Astrocyte (in vitro differentiated cells and primary cell): ENCODE measurements at regions not wholly inside any gene's neighbourhood (a gene's known extent, or its start where the extent isn't known, plus 50 kb on each side); places are given as distances from the start of the nearest gene placed in this dataset.
"Not testable (repeated sequence)": the region's sequence is repeated elsewhere in the genome, so short reads cannot be mapped to it uniquely, and the experiment has no call there.

ENCODE experiments used
- CTCF ChIP-seq: IDR thresholded peaks from 2 replicates; pipeline ENCODE4 v1.5.1; 2011; ENCODE audit warnings: low read depth, mild to moderate bottlenecking, inconsistent platforms, low read length, moderate library complexity; ENCODE audit not compliant: insufficient read depth
- EZH2 ChIP-seq: IDR thresholded peaks from 2 replicates; pipeline ENCODE4 v1.6.1; 2012; ENCODE audit warnings: mild to moderate bottlenecking, low read length, inconsistent platforms; ENCODE audit not compliant: insufficient read depth

DNA sequence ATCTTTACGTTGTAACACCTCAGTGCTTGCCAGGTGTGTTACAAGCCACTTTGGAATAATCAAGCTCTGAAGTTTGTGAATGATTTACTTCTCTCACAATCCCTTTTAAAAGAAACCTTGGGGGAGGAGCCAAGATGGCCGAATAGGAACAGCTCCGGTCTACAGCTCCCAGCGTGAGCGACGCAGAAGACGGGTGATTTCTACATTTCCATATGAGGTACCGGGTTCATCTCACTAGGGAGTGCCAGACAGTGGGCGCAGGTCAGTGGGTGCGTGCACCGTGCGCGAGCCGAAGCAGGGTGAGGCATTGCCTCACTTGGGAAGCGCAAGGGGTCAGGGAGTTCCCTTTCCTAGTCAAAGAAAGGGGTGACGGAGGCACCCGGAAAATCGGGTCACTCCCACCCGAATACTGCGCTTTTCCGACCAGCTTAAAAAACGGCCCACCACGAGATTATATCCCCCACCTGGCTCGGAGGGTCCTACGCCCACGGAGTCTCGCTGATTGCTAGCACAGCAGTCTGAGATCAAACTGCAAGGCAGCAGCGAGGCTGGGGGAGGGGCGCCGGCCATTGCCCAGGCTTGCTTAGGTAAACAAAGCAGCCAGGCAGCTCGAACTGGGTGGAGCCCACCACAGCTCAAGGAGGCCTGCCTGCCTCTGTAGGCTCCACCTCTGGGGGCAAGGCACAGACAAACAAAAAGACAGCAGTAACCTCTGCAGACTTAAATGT lies 118.0 kb upstream of the BCL9 start:
- not testable (repeated sequence) for TF ChIP-seq CTCF, EZH2
